IMR-90 (cell line): ENCODE measurements at regions not wholly inside any gene's neighbourhood (a gene's known extent, or its start where the extent isn't known, plus 50 kb on each side); places are given as distances from the start of the nearest gene placed in this dataset.
A peak's percentile ranks its signal among the peaks of the same experiment; 100 is the strongest.

Source experiments
- ATAC-seq: fragments of 200-7000 bp; cut with Tn5 transposase; 2 replicates; pipeline ENCODE4 v1.9.1; 2020; ENCODE audit warnings: low read depth, mild to moderate bottlenecking, moderate library complexity
- BruUV-seq: library from RNA; stranded (reverse); fragments of 400-500 nt; replicated peaks from 2 replicates; lab custom pipeline; 2021; lab: Mats Ljungman, UMichigan
- CTCF ChIA-PET: fragments of 300-600 bp; formaldehyde crosslinking; extraction: SDS; loops from one replicate; lab custom pipeline; 2021; ENCODE audit warnings: antibody characterized with exemption; lab: Yijun Ruan, JAX
- POLR2A ChIA-PET: fragments of 300-600 bp; sonication (Branson Sonifier 250); formaldehyde crosslinking; loops from one replicate; lab custom pipeline; 2022; ENCODE audit warnings: antibody characterized with exemption; ENCODE audit not compliant: unreplicated experiment; lab: Charles Lee
- DNase-seq: peaks from one replicate; pipeline ENCODE4 v3.0.0; 2013
- H2AFZ ChIP-seq: replicated peaks from 2 replicates; pipeline ENCODE3; 2013; ENCODE audit warnings: low read length, mild to moderate bottlenecking; ENCODE audit not compliant: poor library complexity
- H2AK5ac ChIP-seq: 2 replicates; pipeline ENCODE4 v1.6.1; 2013; ENCODE audit warnings: low read depth, low read length, inconsistent platforms
- H2AK9ac ChIP-seq: replicated peaks from 2 replicates; pipeline ENCODE3; 2013; ENCODE audit warnings: mild to moderate bottlenecking, low read depth, low read length, moderate library complexity; ENCODE audit not compliant: poor library complexity
- H2BK120ac ChIP-seq: 2 replicates; pipeline ENCODE4 v1.6.1; 2013; ENCODE audit warnings: low read depth, low read length, inconsistent platforms
- H2BK15ac ChIP-seq: 3 replicates; pipeline ENCODE4 v1.6.1; 2013; ENCODE audit warnings: low read depth, low read length, inconsistent platforms
- H2BK20ac ChIP-seq: 2 replicates; pipeline ENCODE4 v1.6.1; 2013; ENCODE audit warnings: low read depth, mild to moderate bottlenecking, inconsistent platforms, low read length, moderate library complexity
- H2BK5ac ChIP-seq: 2 replicates; pipeline ENCODE4 v1.6.1; 2013; ENCODE audit warnings: mild to moderate bottlenecking, low read depth, low read length, inconsistent platforms; ENCODE audit not compliant: poor library complexity, severe bottlenecking
- H3K14ac ChIP-seq: replicated peaks from 2 replicates; pipeline ENCODE4 v1.6.1; 2013; ENCODE audit warnings: low read depth, low read length, inconsistent platforms
- H3K18ac ChIP-seq: 2 replicates; pipeline ENCODE4 v1.6.1; 2013; ENCODE audit warnings: low read depth, low read length, control low read depth
- H3K23ac ChIP-seq: 2 replicates; pipeline ENCODE4 v1.6.1; 2013; ENCODE audit warnings: low read depth, low read length, inconsistent platforms
- H3K27ac ChIP-seq: 2 replicates; pipeline ENCODE4 v1.5.1; 2013; ENCODE audit warnings: mild to moderate bottlenecking, control low read depth, low read length; ENCODE audit not compliant: insufficient read depth
- H3K27me3 ChIP-seq: 2 replicates; pipeline ENCODE4 v1.6.1; 2013; ENCODE audit warnings: low read length; ENCODE audit not compliant: control insufficient read depth, insufficient read depth
- H3K36me3 ChIP-seq: 2 replicates; pipeline ENCODE4 v1.6.1; 2013; ENCODE audit warnings: low read length, mixed read lengths; ENCODE audit not compliant: control insufficient read depth, insufficient read depth
- H3K4ac ChIP-seq: 2 replicates; pipeline ENCODE4 v1.6.1; 2013; ENCODE audit warnings: low read depth, low read length, inconsistent platforms
- H3K4me1 ChIP-seq: 2 replicates; pipeline ENCODE4 v1.6.1; 2013; ENCODE audit warnings: low read length, mixed read lengths; ENCODE audit not compliant: control insufficient read depth, insufficient read depth
- H3K4me2 ChIP-seq: 2 replicates; pipeline ENCODE4 v1.6.1; 2013; ENCODE audit warnings: low read depth, mild to moderate bottlenecking, control low read depth, low read length, moderate library complexity
- H3K4me3 ChIP-seq: 2 replicates; pipeline ENCODE4 v1.5.1; 2013; ENCODE audit warnings: low read depth, mild to moderate bottlenecking, control low read depth, low read length, moderate library complexity; ENCODE audit not compliant: insufficient read depth
- H3K56ac ChIP-seq: 2 replicates; pipeline ENCODE4 v1.6.1; 2013; ENCODE audit warnings: low read length, inconsistent platforms; ENCODE audit not compliant: insufficient read depth; ENCODE audit errors: extremely low read depth
- H3K79me1 ChIP-seq, 2 experiments: 2 replicates each; pipeline ENCODE4 v1.6.1; 2013; ENCODE audit warnings: low read length in 2 of 2, inconsistent platforms in 1 of 2, low read depth in 1 of 2
- H3K9ac ChIP-seq: 2 replicates; pipeline ENCODE4 v1.6.1; 2013; ENCODE audit warnings: low read depth, low read length, control low read depth
- H3K9me1 ChIP-seq: 2 replicates; pipeline ENCODE4 v1.6.1; 2013; ENCODE audit warnings: low read length, inconsistent platforms; ENCODE audit not compliant: insufficient read depth
- H3K9me3 ChIP-seq: 2 replicates; pipeline ENCODE4 v1.6.1; 2013; ENCODE audit warnings: low read length; ENCODE audit not compliant: control insufficient read depth, insufficient read depth
- H4K20me1 ChIP-seq: 2 replicates; pipeline ENCODE4 v1.6.1; 2013; ENCODE audit warnings: low read length, inconsistent platforms; ENCODE audit not compliant: insufficient read depth
- H4K5ac ChIP-seq: 2 replicates; pipeline ENCODE4 v1.6.1; 2013; ENCODE audit warnings: mild to moderate bottlenecking, low read depth, low read length, control low read depth
- H4K8ac ChIP-seq, 2 experiments: 2 replicates each; pipeline ENCODE4 v1.6.1; 2013; ENCODE audit warnings: low read depth in 2 of 2, low read length in 2 of 2, control low read depth in 1 of 2, inconsistent platforms in 1 of 2
- H4K91ac ChIP-seq: 2 replicates; pipeline ENCODE4 v1.6.1; 2013; ENCODE audit warnings: low read depth, low read length, inconsistent platforms; ENCODE audit not compliant: insufficient read depth
- BHLHE40 ChIP-seq: fragments of 150-350 bp; IDR thresholded peaks from 2 replicates; pipeline ENCODE4 v1.6.1; 2016; ENCODE audit warnings: mild to moderate bottlenecking, low read depth, low read length
- CEBPB ChIP-seq: IDR thresholded peaks from 2 replicates; pipeline ENCODE4 v1.6.1; 2012; ENCODE audit warnings: low read depth, low read length, improper control_type of control experiment
- FOS ChIP-seq: fragments of 150-350 bp; IDR thresholded peaks from 2 replicates; pipeline ENCODE4 v1.6.1; 2016; ENCODE audit warnings: low read depth, low read length
- MAFK ChIP-seq: IDR thresholded peaks from 2 replicates; pipeline ENCODE4 v1.6.1; 2012; ENCODE audit warnings: low read depth, low read length, improper control_type of control experiment
- MXI1 ChIP-seq: IDR thresholded peaks from 2 replicates; pipeline ENCODE4 v1.6.1; 2012; ENCODE audit warnings: low read depth, mild to moderate bottlenecking, low read length, moderate library complexity, borderline replicate concordance
- NFE2L2 ChIP-seq: fragments of 150-350 bp; IDR thresholded peaks from 2 replicates; pipeline ENCODE4 v1.6.1; 2016; ENCODE audit warnings: low read depth, mild to moderate bottlenecking, low read length
- POLR2A ChIP-seq: IDR thresholded peaks from 2 replicates; pipeline ENCODE4 v1.6.1; 2012; ENCODE audit warnings: mild to moderate bottlenecking, low read depth, low read length
- RAD21 ChIP-seq: IDR thresholded peaks from 2 replicates; pipeline ENCODE4 v1.6.1; 2012; ENCODE audit warnings: low read length, improper control_type of control experiment
- SMC3 ChIP-seq: fragments of 150-350 bp; IDR thresholded peaks from 2 replicates; pipeline ENCODE4 v1.6.1; 2016; ENCODE audit warnings: low read depth, mild to moderate bottlenecking, antibody characterized with exemption, low read length, moderate library complexity
- WGBS, 2 experiments: methylation state at CpG; one replicate each; pipeline versions ENCODE4 v1.1.5 to v1.1.7; 2013; ENCODE audit warnings: missing lambda C conversion rate in 2 of 2; ENCODE audit not compliant: insufficient read length in 1 of 2; ENCODE audit errors: extremely low coverage in 2 of 2; 5-methylcytosine and 5-hydroxymethylcytosine counted together
- dilution Hi-C: fragments of 300-500 bp; cut with HindIII; formaldehyde crosslinking; loops from one replicate; pipeline ENCODE4 v1.14.3; 2018; ENCODE audit warnings: low sequenced_read_pairs; ENCODE audit not compliant: unreplicated experiment
- in situ Hi-C: fragments of 300-500 bp; cut with MboI; formaldehyde crosslinking; loops from 3 replicates; pipeline ENCODE4 v1.14.3; 2019; ENCODE audit warnings: low sequenced_read_pairs, inconsistent platforms, mixed read lengths
- intact Hi-C: fragments of 100-400 bp; cut with micrococcal nuclease; formaldehyde crosslinking; loops from 2 replicates; pipeline ENCODE4 v1.10.0; 2022
- TF ChIP-seq, protein P1 (sequence below): fragments of 150-350 bp; IDR thresholded peaks from 2 replicates; pipeline ENCODE4 v1.6.1; 2016; ENCODE audit warnings: low read depth, mild to moderate bottlenecking, low read length, moderate library complexity, borderline replicate concordance

DNA sequence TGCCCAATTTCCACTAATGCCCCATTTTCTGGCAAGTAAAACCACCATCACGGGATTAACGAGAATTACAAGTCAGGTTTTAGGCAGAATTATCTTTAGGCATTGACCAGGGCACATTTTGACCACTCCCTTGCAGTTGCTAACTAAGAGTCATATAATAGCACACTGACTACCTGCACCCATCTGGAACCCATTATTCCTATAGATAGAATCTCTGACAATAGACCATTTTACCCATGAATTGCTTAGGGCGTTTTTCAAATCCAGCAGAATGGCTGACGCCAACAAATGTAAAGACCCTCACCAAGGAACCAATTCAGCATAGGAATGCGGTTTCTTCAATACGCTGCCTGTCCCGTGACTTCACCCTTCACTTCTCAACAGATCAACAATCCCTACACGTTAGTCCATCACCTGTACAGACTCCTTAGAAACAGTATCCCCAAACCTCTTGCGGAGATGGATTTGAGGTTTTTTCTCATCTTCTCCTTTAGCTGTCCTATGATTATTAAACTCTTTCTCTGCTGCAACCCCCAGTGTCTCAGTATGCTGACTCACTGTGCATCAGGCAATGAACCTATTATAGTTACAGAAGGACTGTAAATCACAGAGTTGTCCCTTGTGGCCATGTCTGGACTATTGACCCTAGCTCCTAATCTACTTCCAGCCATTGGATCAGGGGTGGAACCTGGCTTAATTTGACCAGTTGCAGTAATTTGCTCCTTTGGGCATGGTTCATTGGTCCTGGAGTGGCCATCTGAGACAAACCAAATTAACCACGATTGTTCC, 177.3 kb upstream of the PLXNC1 start:
- CTCF ChIA-PET = no interaction called here
- H3K4me1 ChIP-seq = peaks cover 5% of the 10 kb centered on the region; the same call in 1 of the 2 replicates
- ATAC-seq = no peak

More for the DNA sequence above, 177.3 kb upstream of the PLXNC1 start:
- no peaks in the 10 kb centered on the region for H3K9me1 ChIP-seq
- no peak overlapping the region for H2AK9ac ChIP-seq
- no peak overlapping the region; the same call in 1 of the 2 replicates for H4K5ac ChIP-seq
- no peaks in the 10 kb centered on the region for H3K27me3 ChIP-seq
- H3K4me2 ChIP-seq = no peak overlapping the region
- H4K20me1 ChIP-seq = no peaks in the 10 kb centered on the region
- H3K18ac ChIP-seq = peak overlapping the region; percentile 50; the same call in 1 of the 2 replicates
- H3K23ac ChIP-seq = no peak overlapping the region
- no peak overlapping the region for H2AFZ ChIP-seq
- dilution Hi-C loops (no loop called here), intact Hi-C loops (no loop called here), in situ Hi-C loops (no loop called here)
- no peak overlapping the region for H3K27ac ChIP-seq
- no peaks in the 10 kb centered on the region for H3K79me1 ChIP-seq
- H3K56ac ChIP-seq = no peak overlapping the region
- H3K9ac ChIP-seq = no peak overlapping the region
- H3K36me3 ChIP-seq = no peaks in the 10 kb centered on the region
- no peak overlapping the region for H2BK120ac ChIP-seq
- peak overlapping the region; percentile 16; the same call in 1 of the 2 replicates for H2BK20ac ChIP-seq
- H2AK5ac ChIP-seq = no peak overlapping the region
- no TSS peak for BruUV-seq
- no peak overlapping the region for H4K8ac ChIP-seq
- 93% methylated on average over 2 of the region's 10 CpGs; no CpG with 5 or more reads in 1 of the 2 experiments for WGBS, 2 experiments
- no peak overlapping the region for H2BK5ac ChIP-seq
- no peak overlapping the region for H3K4ac ChIP-seq
- POLR2A ChIA-PET = no interaction called here
- H3K14ac ChIP-seq = no peak overlapping the region
- H2BK15ac ChIP-seq = no peak overlapping the region
- H3K9me3 ChIP-seq = peaks cover 2% of the 10 kb centered on the region; the same call in 1 of the 2 replicates
- TF ChIP-seq MAFK (no peak), MXI1 (no peak), CEBPB (no peak), RAD21 (no peak), BHLHE40 (no peak), NFE2L2 (no peak), FOS (no peak), SMC3 (no peak), POLR2A (no peak)
- TF ChIP-seq, protein P1, sequence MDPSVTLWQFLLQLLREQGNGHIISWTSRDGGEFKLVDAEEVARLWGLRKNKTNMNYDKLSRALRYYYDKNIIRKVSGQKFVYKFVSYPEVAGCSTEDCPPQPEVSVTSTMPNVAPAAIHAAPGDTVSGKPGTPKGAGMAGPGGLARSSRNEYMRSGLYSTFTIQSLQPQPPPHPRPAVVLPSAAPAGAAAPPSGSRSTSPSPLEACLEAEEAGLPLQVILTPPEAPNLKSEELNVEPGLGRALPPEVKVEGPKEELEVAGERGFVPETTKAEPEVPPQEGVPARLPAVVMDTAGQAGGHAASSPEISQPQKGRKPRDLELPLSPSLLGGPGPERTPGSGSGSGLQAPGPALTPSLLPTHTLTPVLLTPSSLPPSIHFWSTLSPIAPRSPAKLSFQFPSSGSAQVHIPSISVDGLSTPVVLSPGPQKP = no peak
- no peak overlapping the region for H4K91ac ChIP-seq
- no peak for DNase-seq
- no peak overlapping the region for H3K4me3 ChIP-seq
